ENCODE measurements at regions not wholly inside any gene's neighbourhood (a gene's known extent, or its start where the extent isn't known, plus 50 kb on each side); places are given as distances from the start of the nearest gene placed in this dataset.

GRCh38 chr1:47571952-47572351, 134.1 kb downstream of the FOXD2 start:
- TF ChIP-seq, protein P1, sequence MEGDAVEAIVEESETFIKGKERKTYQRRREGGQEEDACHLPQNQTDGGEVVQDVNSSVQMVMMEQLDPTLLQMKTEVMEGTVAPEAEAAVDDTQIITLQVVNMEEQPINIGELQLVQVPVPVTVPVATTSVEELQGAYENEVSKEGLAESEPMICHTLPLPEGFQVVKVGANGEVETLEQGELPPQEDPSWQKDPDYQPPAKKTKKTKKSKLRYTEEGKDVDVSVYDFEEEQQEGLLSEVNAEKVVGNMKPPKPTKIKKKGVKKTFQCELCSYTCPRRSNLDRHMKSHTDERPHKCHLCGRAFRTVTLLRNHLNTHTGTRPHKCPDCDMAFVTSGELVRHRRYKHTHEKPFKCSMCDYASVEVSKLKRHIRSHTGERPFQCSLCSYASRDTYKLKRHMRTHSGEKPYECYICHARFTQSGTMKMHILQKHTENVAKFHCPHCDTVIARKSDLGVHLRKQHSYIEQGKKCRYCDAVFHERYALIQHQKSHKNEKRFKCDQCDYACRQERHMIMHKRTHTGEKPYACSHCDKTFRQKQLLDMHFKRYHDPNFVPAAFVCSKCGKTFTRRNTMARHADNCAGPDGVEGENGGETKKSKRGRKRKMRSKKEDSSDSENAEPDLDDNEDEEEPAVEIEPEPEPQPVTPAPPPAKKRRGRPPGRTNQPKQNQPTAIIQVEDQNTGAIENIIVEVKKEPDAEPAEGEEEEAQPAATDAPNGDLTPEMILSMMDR (IDR thresholded peaks at IDR 0.05), result no peak
- TF ChIP-seq POLR2A (IDR thresholded peaks at IDR 0.05), result no peak

Measured in uterus (tissue), 2 donors.